ENCODE measurements at regions not wholly inside any gene's neighbourhood (a gene's known extent, or its start where the extent isn't known, plus 50 kb on each side); places are given as distances from the start of the nearest gene placed in this dataset.

- Mint-ChIP-seq H3K27ac (no peak overlapping the region), H3K4me1 (ENCODE audit: low read depth) (no peaks in the 10 kb centered on the region), H3K9me3 (no peaks in the 10 kb centered on the region), H3K27me3 (peaks cover 3% of the 10 kb centered on the region), H3K4me3 (no peak overlapping the region), H3K36me3 (no peaks in the 10 kb centered on the region)
- no peak for DNase-seq
- CTCF ChIA-PET: interaction anchor here (0.6 kb wide), 1 partner anchor 925 kb away, joined by 3 read pairs; no protein-coding TSS in a partner anchor
- intact Hi-C loops (cut with micrococcal nuclease): no loop called here
- POLR2A ChIA-PET: no interaction called here
Measured at GRCh38 chr1:202067188-202067974, 55.3 kb upstream of the GPR37L1 start.

GRCh38 chr1:202068596-202068995 lies 54.1 kb upstream of the GPR37L1 start:
- ChIA-PET CTCF (no interaction called here), POLR2A (no interaction called here)
- no peaks in the 10 kb centered on the region for H3K36me3 Mint-ChIP-seq
- no peaks in the 10 kb centered on the region for H3K9me3 Mint-ChIP-seq
- no peaks in the 10 kb centered on the region for H3K4me1 Mint-ChIP-seq (ENCODE audit: low read depth)
- no peaks in the 10 kb centered on the region for H3K27me3 Mint-ChIP-seq
- DNase-seq: no peak
- no peak overlapping the region for H3K4me3 Mint-ChIP-seq
- H3K27ac Mint-ChIP-seq: no peak overlapping the region
- intact Hi-C loops (cut with micrococcal nuclease): no loop called here

GRCh38 chr1:202069662-202070061 lies 53.1 kb upstream of the GPR37L1 start:
- Mint-ChIP-seq H3K27ac (no peak overlapping the region), H3K36me3 (no peaks in the 10 kb centered on the region), H3K27me3 (no peaks in the 10 kb centered on the region), H3K9me3 (no peaks in the 10 kb centered on the region), H3K4me1 (ENCODE audit: low read depth) (no peaks in the 10 kb centered on the region), H3K4me3 (no peak overlapping the region)
- DNase-seq: no peak
- POLR2A ChIA-PET: no interaction called here
- intact Hi-C loops (cut with micrococcal nuclease): no loop called here
- CTCF ChIA-PET: no interaction called here

- CTCF ChIA-PET: no interaction called here
- Mint-ChIP-seq H3K27me3 (no peaks in the 10 kb centered on the region), H3K27ac (no peak overlapping the region), H3K4me1 (ENCODE audit: low read depth) (no peaks in the 10 kb centered on the region), H3K4me3 (no peak overlapping the region), H3K9me3 (no peaks in the 10 kb centered on the region), H3K36me3 (no peaks in the 10 kb centered on the region)
- no peak for DNase-seq
- POLR2A ChIA-PET: no interaction called here
- intact Hi-C loops (cut with micrococcal nuclease): no loop called here
Measured at GRCh38 chr1:202072211-202072765, 50.4 kb upstream of the GPR37L1 start.
